ENCODE measurements at regions not wholly inside any gene's neighbourhood (a gene's known extent, or its start where the extent isn't known, plus 50 kb on each side); places are given as distances from the start of the nearest gene placed in this dataset.

DNA sequence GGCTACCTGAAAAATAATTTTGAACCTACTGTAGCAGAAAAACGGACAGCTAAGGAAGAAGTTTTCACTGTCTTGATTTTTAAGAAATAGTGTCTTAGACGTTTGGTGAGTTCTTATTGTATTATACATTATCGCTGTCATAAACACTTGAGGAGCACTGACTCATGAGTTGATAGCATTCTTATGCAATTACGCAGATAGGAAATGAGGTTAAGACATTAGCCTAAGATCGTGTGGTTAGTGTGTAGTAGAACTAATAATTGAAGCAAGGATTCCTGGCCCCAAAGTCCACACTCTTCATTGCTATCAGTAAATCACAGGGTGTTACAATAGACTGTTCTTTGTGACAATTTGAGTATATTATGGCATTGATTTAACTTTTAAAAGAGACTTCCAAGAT lies 238.1 kb downstream of the ARAP2 start:
- FAIRE-seq: no peak
- H2BK20ac ChIP-seq (ENCODE audit: low read length): no peak overlapping the region
- no peaks in the 10 kb centered on the region for H3K79me1 ChIP-seq (ENCODE audit: low read depth, low read length)
- no peak overlapping the region for H4K91ac ChIP-seq (replicated peaks; ENCODE audit: insufficient read length, low read length)
- no peaks in the 10 kb centered on the region for H3K4me1 ChIP-seq (replicated peaks in 1 of 4; ENCODE audit: control insufficient read depth in 3 of 4, insufficient read depth in 4 of 4, low read length in 3 of 4)
- H2AK5ac ChIP-seq (ENCODE audit: low read depth, low read length): no peak overlapping the region
- H3K23ac ChIP-seq (ENCODE audit: insufficient read length): no peak overlapping the region
- H3K23me2 ChIP-seq (ENCODE audit: low read depth, low read length): no peaks in the 10 kb centered on the region
- no peaks in the 10 kb centered on the region for H4K20me1 ChIP-seq (replicated peaks in 1 of 2; ENCODE audit: control insufficient read depth in 1 of 2, insufficient read depth in 2 of 2, low read length in 2 of 2)
- no peaks in the 10 kb centered on the region for H3K79me2 ChIP-seq (ENCODE audit: control insufficient read depth in 1 of 2, insufficient read depth in 2 of 2, low read length in 2 of 2)
- H3K36me3 ChIP-seq (ENCODE audit: control insufficient read depth in 2 of 4, insufficient read depth in 4 of 4, low read length in 3 of 4): no peaks in the 10 kb centered on the region
- CTCF ChIA-PET (ENCODE audit: partially characterized antibody): no interaction called here
- 0 out of 4 replicates have a peak, but pooled peaks cover 0 to 2% of the 10 kb centered on the region in 2 experiments for H3K9me3 ChIP-seq (ENCODE audit: insufficient read depth in 2 of 2, low read depth in 1 of 2, low read length in 1 of 2)
- H2BK15ac ChIP-seq (ENCODE audit: low read length): no peak overlapping the region
- no peaks in the 10 kb centered on the region for H3K27me3 ChIP-seq (replicated peaks in 1 of 4; ENCODE audit: control insufficient read depth in 3 of 4, extremely low read depth in 1 of 4, insufficient read depth in 3 of 4, low read length in 3 of 4)
- H3K27ac ChIP-seq (ENCODE audit: low read depth, low read length): no peak overlapping the region
- H3K56ac ChIP-seq (replicated peaks; ENCODE audit: insufficient read length, low read depth, low read length): no peak overlapping the region
- POLR2A ChIA-PET (ENCODE audit: partially characterized antibody): no interaction called here
- no peak overlapping the region for H3K9ac ChIP-seq (replicated peaks in 1 of 4; ENCODE audit: extremely low read depth in 1 of 4, low read depth in 3 of 4, low read length in 3 of 4)
- H3K4me3 ChIP-seq (ENCODE audit: extremely low read depth in 1 of 4, insufficient read depth in 2 of 4, low read depth in 3 of 4, low read length in 4 of 4): no peak overlapping the region
- no peak overlapping the region for H3K14ac ChIP-seq (ENCODE audit: insufficient read length)
- H3K4ac ChIP-seq (replicated peaks; ENCODE audit: insufficient read length, low read depth, low read length): no peak overlapping the region
- H2AFZ ChIP-seq (ENCODE audit: low read length): no peak overlapping the region
- no peak overlapping the region for H2BK5ac ChIP-seq (ENCODE audit: low read depth, low read length)
- no peak overlapping the region for H2BK120ac ChIP-seq (replicated peaks; ENCODE audit: low read depth, low read length)
- no peak overlapping the region for H4K8ac ChIP-seq (ENCODE audit: extremely low read depth, insufficient read depth, low read length)
- H4K5ac ChIP-seq (ENCODE audit: insufficient read length, low read depth, low read length): no peak overlapping the region
- H2BK12ac ChIP-seq (ENCODE audit: low read depth, low read length): no peak overlapping the region
- no peak for DNase-seq (ENCODE audit: low read depth in 1 of 2, low spot score in 2 of 2)
- no peak overlapping the region for H3K4me2 ChIP-seq (ENCODE audit: insufficient read depth in 1 of 2, low read depth in 2 of 2, low read length in 2 of 2)
- no peak overlapping the region for H3K18ac ChIP-seq (ENCODE audit: extremely low read depth, low read length)
- 89% methylated on average over 5 of the region's 5 CpGs; no CpG with 5 or more reads in 1 of the 2 experiments for WGBS, 2 experiments (ENCODE audit: extremely low coverage in 1 of 2, insufficient coverage in 1 of 2, insufficient read length in 1 of 2, insufficient replicate concordance in 2 of 2, low coverage in 1 of 2, low lambda C conversion rate in 2 of 2, missing lambda C conversion rate in 1 of 2)
- TF ChIP-seq HDAC6 (IDR thresholded peaks at IDR 0.05; ENCODE audit: low read depth, low read length) (no peak), BCL11A (IDR thresholded peaks at IDR 0.05; ENCODE audit: low read depth in 2 of 2, low read length in 2 of 2) (no peak), CHD1 (IDR thresholded peaks at IDR 0.05; ENCODE audit: low read depth, low read length) (no peak)
